Head of caudate nucleus (tissue), 42 donors: ENCODE measurements at regions not wholly inside any gene's neighbourhood (a gene's known extent, or its start where the extent isn't known, plus 50 kb on each side); places are given as distances from the start of the nearest gene placed in this dataset.
"Not testable (repeated sequence)": the region's sequence is repeated elsewhere in the genome, so short reads cannot be mapped to it uniquely, and the experiment has no call there.

ENCODE experiments used
- DNase-seq, 42 donors: peaks; one replicate each; pipeline versions ENCODE4 v3.0.0 to v3.0.0-alpha.2; 2020 to 2021; ENCODE audit warnings: mixed read lengths in 7 of 42
- intact Hi-C: fragments of 100-400 bp; cut with DNase I; formaldehyde crosslinking; loops from one replicate; pipeline ENCODE4 v1.15.0; 2022

- intact Hi-C loops, result no loop called here
Observed at GRCh38 chr7:87007038-87007437, 52.4 kb downstream of the ELAPOR2 start.

GRCh38 chr7:87004956-87005355 lies 54.5 kb downstream of the ELAPOR2 start:
- no peak for DNase-seq
- intact Hi-C loops, result no loop called here

More at GRCh38 chr7:87007038-87007437, 52.4 kb downstream of the ELAPOR2 start:
- DNase-seq, result no peak

- peak in 18 of 42 donors; percentile 5 to 63 (median 24) for DNase-seq
- intact Hi-C loops, result no loop called here
Observed at GRCh38 chr7:87003872-87004798, 55.3 kb downstream of the ELAPOR2 start.

- intact Hi-C loops, result no loop called here
- DNase-seq, result no peak
Observed at GRCh38 chr7:87001214-87001613, 58.2 kb downstream of the ELAPOR2 start.

GRCh38 chr7:87000344-87000743 lies 59.1 kb downstream of the ELAPOR2 start:
- peak in 20 of 42 donors; percentile 13 to 73 (median 34) for DNase-seq
- intact Hi-C loops, result no loop called here

GRCh38 chr7:86999750-87000149 lies 59.7 kb downstream of the ELAPOR2 start:
- intact Hi-C loops, result no loop called here
- DNase-seq, result no peak

- intact Hi-C loops, result no loop called here
- DNase-seq, result no peak
Observed at GRCh38 chr7:86995814-86996213, 63.6 kb downstream of the ELAPOR2 start.

DNA sequence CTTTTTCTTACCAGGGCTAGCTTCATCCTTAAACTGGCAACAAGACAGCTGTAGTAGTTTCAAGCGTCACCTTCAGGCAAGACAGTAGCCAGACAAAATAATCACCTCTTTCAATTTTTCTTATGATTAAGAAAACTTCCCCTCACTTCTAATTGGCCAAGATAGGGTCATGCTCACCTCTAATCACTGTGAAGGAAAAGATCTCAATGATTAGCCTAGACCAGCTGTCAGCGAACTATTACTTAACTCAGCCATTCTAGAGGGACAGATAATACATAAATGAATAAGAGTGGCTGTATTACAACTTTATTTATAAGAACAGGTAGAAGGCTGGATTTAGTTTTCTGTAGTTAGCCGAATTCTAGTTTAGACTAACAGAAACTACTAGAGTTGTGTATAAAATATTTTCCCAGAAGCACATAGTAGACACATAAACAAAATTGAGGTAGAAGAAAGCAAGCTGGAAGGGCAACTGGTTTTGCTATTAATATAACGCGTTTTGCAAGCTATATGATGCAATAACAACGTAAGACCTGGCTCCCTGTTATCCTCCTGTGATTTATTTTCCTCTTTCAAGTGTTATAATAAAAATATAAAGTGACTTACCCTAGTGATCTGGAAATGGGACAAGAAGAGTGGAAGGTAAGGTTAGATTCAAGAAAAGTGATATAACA lies 64.3 kb downstream of the ELAPOR2 start:
- no peak for DNase-seq
- intact Hi-C loops, result no loop called here

DNA sequence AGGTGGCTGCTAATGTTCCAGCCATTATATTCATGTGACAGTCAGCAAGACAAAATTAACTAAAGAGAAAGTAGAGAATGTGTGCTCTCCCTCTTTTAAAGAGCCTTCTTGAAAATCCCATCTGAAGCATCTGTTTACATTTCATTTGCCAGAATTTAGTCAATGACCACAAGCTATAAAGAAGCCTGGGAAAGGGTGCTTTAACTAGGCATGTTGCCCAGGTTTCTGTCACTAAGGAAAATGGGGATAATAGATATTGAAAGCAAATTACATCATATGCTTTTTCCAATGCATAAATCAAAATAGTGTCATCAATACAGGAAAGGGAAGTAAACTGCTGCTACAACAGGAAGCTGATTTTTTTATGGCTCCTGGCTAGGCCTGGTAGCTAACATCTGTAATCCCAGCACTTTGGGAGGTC lies 67.7 kb downstream of the ELAPOR2 start:
- intact Hi-C loops, result no loop called here
- DNase-seq, result no peak

DNA sequence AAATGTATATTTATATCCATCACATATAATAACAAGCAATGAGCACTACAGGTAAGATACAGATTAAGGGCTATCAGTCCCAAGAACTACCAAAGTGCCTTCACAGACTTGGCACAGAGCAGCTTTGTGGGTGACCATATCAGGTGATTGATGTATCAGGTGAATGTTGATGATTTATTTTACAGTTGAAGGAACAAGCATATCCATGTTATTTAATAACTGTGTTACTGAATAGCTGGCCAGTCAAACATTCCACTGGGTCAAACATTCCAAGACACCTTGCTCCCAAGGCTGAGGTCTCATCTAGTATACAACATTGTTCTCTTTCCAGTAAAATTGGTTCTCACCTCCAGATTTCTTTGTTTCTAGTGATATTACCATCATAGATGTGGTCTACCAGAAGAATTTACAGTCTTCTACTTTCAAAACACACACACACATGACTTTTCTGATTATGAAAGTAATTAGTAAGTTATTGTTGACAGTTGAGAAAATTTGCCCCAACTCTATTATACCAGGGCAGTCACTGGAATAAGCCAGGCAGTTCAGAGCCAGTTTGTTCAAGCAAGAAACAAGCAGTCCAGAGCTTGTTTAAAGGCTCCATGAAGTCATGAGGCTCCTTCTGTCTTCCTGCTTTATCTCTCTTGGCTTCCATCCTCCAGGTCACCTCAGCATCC lies 68.2 kb downstream of the ELAPOR2 start:
- no peak for DNase-seq
- intact Hi-C loops, result no loop called here

- intact Hi-C loops, result no loop called here
- no peak for DNase-seq
Observed at GRCh38 chr7:86989407-86989806, 70.0 kb downstream of the ELAPOR2 start.

- DNase-seq, intact Hi-C loops: not testable (repeated sequence)
Observed at GRCh38 chr7:86987834-86988233, 71.6 kb downstream of the ELAPOR2 start.

DNA sequence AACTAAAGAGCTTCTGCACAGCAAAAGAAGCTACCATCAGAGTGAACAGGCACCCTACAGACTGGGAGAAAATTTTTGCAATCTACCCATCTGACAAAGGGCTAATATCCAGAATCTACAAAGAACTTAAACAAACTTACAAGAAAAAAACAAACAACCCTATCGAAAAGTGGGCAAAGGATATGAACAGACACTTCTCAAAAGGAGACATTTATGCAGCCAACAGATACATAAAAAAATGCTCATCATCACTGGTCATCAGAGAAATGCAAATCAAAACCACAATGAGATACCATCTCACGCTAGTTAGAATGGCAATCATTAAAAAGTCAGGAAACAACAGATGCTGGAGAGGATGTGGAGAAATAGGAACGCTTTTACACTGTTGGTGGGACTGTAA lies 72.1 kb downstream of the ELAPOR2 start:
- DNase-seq, intact Hi-C loops: not testable (repeated sequence)

- intact Hi-C loops, DNase-seq: not testable (repeated sequence)
Observed at GRCh38 chr7:86985342-86985741, 74.1 kb downstream of the ELAPOR2 start.

- intact Hi-C loops, DNase-seq: not testable (repeated sequence)
Observed at GRCh38 chr7:86983654-86984053, 75.8 kb downstream of the ELAPOR2 start.

DNA sequence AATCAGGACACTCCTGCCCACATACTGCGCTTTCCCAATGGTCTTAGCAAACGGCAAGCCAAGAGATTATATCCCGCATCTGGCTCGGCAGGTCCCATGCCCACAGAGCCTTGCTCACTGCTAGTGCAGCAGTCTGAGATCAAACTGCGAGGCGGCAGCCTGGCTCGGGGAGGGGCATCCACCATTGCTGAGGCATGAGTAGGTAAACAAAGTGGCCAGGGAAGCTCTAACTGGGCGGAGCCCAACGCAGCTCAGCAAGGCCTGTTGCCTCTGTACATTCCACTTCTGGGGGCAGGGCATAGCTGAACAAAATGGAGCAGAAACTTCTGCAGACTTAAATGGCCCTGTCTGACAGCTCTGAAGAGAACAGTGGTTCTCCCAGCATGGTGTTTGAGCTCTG lies 77.5 kb downstream of the ELAPOR2 start:
- DNase-seq, intact Hi-C loops: not testable (repeated sequence)

DNA sequence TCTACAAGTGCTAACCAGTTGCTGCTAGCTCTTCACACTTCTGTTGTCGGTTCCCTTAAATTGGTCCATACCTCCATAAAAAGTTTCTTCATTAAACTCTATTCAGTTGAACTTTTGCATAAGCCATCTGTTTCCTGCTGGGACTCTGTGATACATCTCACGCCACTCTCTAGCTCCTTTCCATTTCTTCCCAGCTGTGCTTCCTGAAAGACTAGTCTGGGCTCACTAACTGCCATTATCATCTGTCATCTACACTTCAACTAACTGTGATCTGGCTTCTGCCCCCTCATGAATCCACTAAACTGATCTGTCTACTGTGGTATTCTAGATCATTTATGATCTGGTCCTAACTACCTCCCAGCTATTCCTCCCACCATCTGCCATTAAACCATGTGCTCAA lies 78.3 kb downstream of the ELAPOR2 start:
- intact Hi-C loops, result no loop called here

GRCh38 chr7:86980223-86980622 lies 79.2 kb downstream of the ELAPOR2 start:
- DNase-seq, result peak in 3 of 42 donors; percentile 13 to 17 (median 16)
- intact Hi-C loops, result no loop called here

More for the DNA sequence above, 78.3 kb downstream of the ELAPOR2 start:
- DNase-seq, result no peak

- intact Hi-C loops, result no loop called here
- no peak for DNase-seq
Observed at GRCh38 chr7:86978808-86979506, 80.5 kb downstream of the ELAPOR2 start.
